ENCODE measurements at regions not wholly inside any gene's neighbourhood (a gene's known extent, or its start where the extent isn't known, plus 50 kb on each side); places are given as distances from the start of the nearest gene placed in this dataset.

GRCh38 chrX:4675686-4676300 is 962.3 kb upstream of the PRKX start:
- intact Hi-C loops (cut with DNase I, micrococcal nuclease), result no loop called here
- no peaks in the 10 kb centered on the region for H3K4me1 ChIP-seq (ENCODE audit: low read depth)
- H3K9me3 ChIP-seq, result no peaks in the 10 kb centered on the region
- DNase-seq, result no peak
- H3K4me3 ChIP-seq, result no peak overlapping the region
- H3K36me3 ChIP-seq (ENCODE audit: low read depth), result no peaks in the 10 kb centered on the region
- ATAC-seq, result no peak
- TF ChIP-seq CTCF (IDR thresholded peaks at IDR 0.05), result no peak

- no peak for TF ChIP-seq CTCF (IDR thresholded peaks at IDR 0.05)
- DNase-seq, result no peak
- Histone ChIP-seq H3K4me1 (ENCODE audit: low read depth) (no peaks in the 10 kb centered on the region), H3K9me3 (no peaks in the 10 kb centered on the region), H3K36me3 (ENCODE audit: low read depth) (no peaks in the 10 kb centered on the region), H3K4me3 (no peak overlapping the region)
- ATAC-seq, result no peak
- intact Hi-C loops (cut with DNase I, micrococcal nuclease), result no loop called here
Measured at GRCh38 chrX:4674028-4674782, 960.8 kb upstream of the PRKX start.

GRCh38 chrX:4671344-4671743 is 957.9 kb upstream of the PRKX start:
- H3K4me1 ChIP-seq (ENCODE audit: low read depth), result no peaks in the 10 kb centered on the region
- H3K36me3 ChIP-seq (ENCODE audit: low read depth), result no peaks in the 10 kb centered on the region
- ATAC-seq (no peak), DNase-seq (no peak)
- intact Hi-C loops (cut with DNase I, micrococcal nuclease), result no loop called here
- no peak for TF ChIP-seq CTCF (IDR thresholded peaks at IDR 0.05)
- no peaks in the 10 kb centered on the region for H3K9me3 ChIP-seq
- H3K4me3 ChIP-seq, result no peak overlapping the region

- ATAC-seq (no peak), DNase-seq (no peak)
- intact Hi-C loops (cut with DNase I, micrococcal nuclease), result no loop called here
- TF ChIP-seq CTCF (IDR thresholded peaks at IDR 0.05), result no peak
- Histone ChIP-seq H3K4me3 (no peak overlapping the region), H3K4me1 (ENCODE audit: low read depth) (no peaks in the 10 kb centered on the region), H3K9me3 (no peaks in the 10 kb centered on the region), H3K36me3 (ENCODE audit: low read depth) (no peaks in the 10 kb centered on the region)
Measured at GRCh38 chrX:4670606-4671005, 957.2 kb upstream of the PRKX start.

GRCh38 chrX:4668802-4669536 is 955.5 kb upstream of the PRKX start:
- intact Hi-C loops (cut with DNase I, micrococcal nuclease), result no loop called here
- TF ChIP-seq CTCF (IDR thresholded peaks at IDR 0.05), result no peak
- no peak for DNase-seq
- H3K4me1 ChIP-seq (ENCODE audit: low read depth), result no peaks in the 10 kb centered on the region
- ATAC-seq, result no peak
- H3K36me3 ChIP-seq (ENCODE audit: low read depth), result no peaks in the 10 kb centered on the region
- H3K4me3 ChIP-seq, result no peak overlapping the region
- H3K9me3 ChIP-seq, result no peaks in the 10 kb centered on the region

Data from mucosa of descending colon (tissue), 3 donors.